Neuronal stem cell (in vitro differentiated cells): ENCODE measurements at regions not wholly inside any gene's neighbourhood (a gene's known extent, or its start where the extent isn't known, plus 50 kb on each side); places are given as distances from the start of the nearest gene placed in this dataset.

Source experiments
- DNase-seq: peaks from one replicate; pipeline ENCODE4 v3.0.0-alpha.2; 2013; ENCODE audit warnings: low spot score
- H2AFZ ChIP-seq: one replicate; pipeline ENCODE4 v1.6.1; 2013; ENCODE audit warnings: mild to moderate bottlenecking, low read length, inconsistent platforms
- H2AK5ac ChIP-seq: 2 replicates; pipeline ENCODE4 v1.6.1; 2013; ENCODE audit warnings: low read depth, mild to moderate bottlenecking, inconsistent platforms, low read length, moderate library complexity, mixed read lengths
- H2BK120ac ChIP-seq: 2 replicates; pipeline ENCODE4 v1.6.1; 2013; ENCODE audit warnings: low read depth, mild to moderate bottlenecking, inconsistent platforms, low read length, moderate library complexity, mixed read lengths
- H2BK12ac ChIP-seq: one replicate; pipeline ENCODE4 v1.6.1; 2013; ENCODE audit warnings: low read length, inconsistent platforms
- H2BK15ac ChIP-seq: 2 replicates; pipeline ENCODE4 v1.6.1; 2013; ENCODE audit warnings: mild to moderate bottlenecking, low read length, inconsistent platforms, mixed read lengths
- H2BK5ac ChIP-seq: one replicate; pipeline ENCODE4 v1.6.1; 2013; ENCODE audit warnings: inconsistent platforms, mild to moderate bottlenecking, low read length, moderate library complexity
- H3K14ac ChIP-seq: one replicate; pipeline ENCODE4 v1.6.1; 2013; ENCODE audit warnings: low read length, inconsistent platforms
- H3K18ac ChIP-seq: 2 replicates; pipeline ENCODE4 v1.6.1; 2013; ENCODE audit warnings: low read length, inconsistent platforms
- H3K23ac ChIP-seq: 2 replicates; pipeline ENCODE4 v1.6.1; 2013; ENCODE audit warnings: low read depth, mild to moderate bottlenecking, mixed read lengths, low read length, inconsistent platforms; ENCODE audit not compliant: poor library complexity
- H3K27ac ChIP-seq: replicated peaks from 3 replicates; pipeline ENCODE4 v1.5.1; 2013; ENCODE audit warnings: low read length, inconsistent platforms
- H3K27me3 ChIP-seq, 3 experiments: 2 replicates each; pipeline ENCODE4 v1.6.1; 2013; ENCODE audit warnings: low read length in 3 of 3, mild to moderate bottlenecking in 2 of 3, inconsistent platforms in 1 of 3, low read depth in 1 of 3, mixed read lengths in 1 of 3, moderate library complexity in 1 of 3; ENCODE audit not compliant: control insufficient read depth in 3 of 3, insufficient read depth in 3 of 3
- H3K36me3 ChIP-seq, 2 donors: replicated peaks in 1 of 2; 2 replicates each; pipeline ENCODE4 v1.6.1; 2013; ENCODE audit warnings: low read length in 2 of 2; ENCODE audit not compliant: control insufficient read depth in 2 of 2, insufficient read depth in 2 of 2
- H3K4ac ChIP-seq: 2 replicates; pipeline ENCODE4 v1.6.1; 2013; ENCODE audit warnings: inconsistent platforms, mild to moderate bottlenecking, low read length, moderate library complexity
- H3K4me1 ChIP-seq, 2 donors: 1 replicate in 1 of 2; 2 replicates in 1 of 2; pipeline ENCODE4 v1.6.1; 2013; ENCODE audit warnings: low read length in 2 of 2, low read depth in 1 of 2; ENCODE audit not compliant: control insufficient read depth in 2 of 2, insufficient read depth in 1 of 2
- H3K4me2 ChIP-seq: one replicate; pipeline ENCODE4 v1.6.1; 2013; ENCODE audit warnings: mild to moderate bottlenecking, low read length, inconsistent platforms; ENCODE audit not compliant: insufficient read depth, poor library complexity, severe bottlenecking
- H3K4me3 ChIP-seq, 2 donors: 2 replicates each; pipeline ENCODE4 v1.5.1; 2013; ENCODE audit warnings: low read length in 2 of 2, mild to moderate bottlenecking in 2 of 2, inconsistent platforms in 1 of 2, moderate library complexity in 1 of 2
- H3K79me1 ChIP-seq: one replicate; pipeline ENCODE4 v1.6.1; 2013; ENCODE audit warnings: low read depth, mild to moderate bottlenecking, inconsistent platforms, low read length, moderate library complexity
- H3K9ac ChIP-seq: one replicate; pipeline ENCODE4 v1.6.1; 2013; ENCODE audit warnings: mild to moderate bottlenecking, low read depth, low read length, inconsistent platforms; ENCODE audit not compliant: poor library complexity
- H3K9me3 ChIP-seq, 2 donors: replicated peaks in 1 of 2; 2 replicates each; pipeline versions ENCODE3 to v1.6.1; 2013; ENCODE audit warnings: low read length in 2 of 2, mild to moderate bottlenecking in 2 of 2, inconsistent platforms in 1 of 2, low read depth in 1 of 2, mixed read lengths in 1 of 2, moderate library complexity in 1 of 2; ENCODE audit not compliant: control insufficient read depth in 2 of 2, insufficient read depth in 1 of 2
- H4K8ac ChIP-seq: one replicate; pipeline ENCODE4 v1.6.1; 2013; ENCODE audit warnings: low read depth, mild to moderate bottlenecking, inconsistent platforms, low read length, moderate library complexity
- H4K91ac ChIP-seq: one replicate; pipeline ENCODE4 v1.6.1; 2013; ENCODE audit warnings: low read length, low read depth, mild to moderate bottlenecking, inconsistent platforms; ENCODE audit not compliant: poor library complexity
- WGBS, 2 donors: extraction: QIAGEN DNeasy Blood & Tissue Kit; methylation state at CpG; one replicate each; pipeline ENCODE4 v1.1.7; 2013; ENCODE audit warnings: missing lambda C conversion rate in 2 of 2, mixed read lengths in 1 of 2; ENCODE audit not compliant: insufficient read length in 2 of 2, insufficient replicate concordance in 1 of 2; ENCODE audit errors: extremely low coverage in 2 of 2; 5-methylcytosine and 5-hydroxymethylcytosine counted together

DNA sequence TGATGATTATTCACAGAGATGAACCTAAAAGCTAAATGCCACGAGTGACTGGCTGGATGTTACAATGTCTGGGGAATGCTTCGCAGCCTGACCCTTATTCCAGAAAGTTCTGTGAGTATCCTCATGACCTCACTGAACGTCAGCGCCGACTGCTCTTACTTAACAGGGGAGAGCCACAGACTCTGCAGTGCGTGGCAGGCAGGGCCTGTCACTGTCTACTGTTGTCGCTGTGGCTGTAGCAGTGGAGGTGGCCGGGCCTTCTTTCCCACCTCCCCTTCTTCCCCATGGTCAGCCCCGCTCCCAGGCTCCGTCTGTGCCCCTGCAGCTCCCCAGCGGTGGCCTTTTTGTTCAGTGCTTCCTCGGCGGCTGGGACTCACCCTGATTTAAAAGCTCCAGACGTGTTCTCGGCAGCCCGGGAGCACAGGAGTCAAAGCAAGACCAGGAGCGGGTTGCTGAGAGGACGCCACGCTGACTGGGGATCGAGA lies 52.2 kb upstream of the TARBP1 start:
- Histone ChIP-seq H3K4me3 (peak overlapping the region in 1 of 2 donors; percentile 22), H3K14ac (no peak overlapping the region), H4K8ac (no peak overlapping the region), H2BK120ac (peak overlapping the region; percentile 17), H3K4ac (no peak overlapping the region), H3K23ac (peak overlapping the region; percentile 57), H3K27me3 (no peaks in the 10 kb centered on the region), H3K79me1 (no peaks in the 10 kb centered on the region), H3K9me3 (no peaks in the 10 kb centered on the region), H3K4me2 (no peak overlapping the region), H3K4me1 (peaks cover 20 to 68% of the 10 kb centered on the region in 2 donors), H3K18ac (peak overlapping the region; percentile 76), H3K27ac (peak overlapping the region; percentile 19), H2BK5ac (no peak overlapping the region), H2BK12ac (no peak overlapping the region), H2AK5ac (no peak overlapping the region), H3K9ac (no peak overlapping the region), H3K36me3 (no peaks in the 10 kb centered on the region), H4K91ac (no peak overlapping the region), H2BK15ac (no peak overlapping the region), H2AFZ (peak overlapping the region; percentile 97)
- no CpG with 5 or more reads among the region's 20 CpGs for WGBS, 2 donors
- DNase-seq = no peak

DNA sequence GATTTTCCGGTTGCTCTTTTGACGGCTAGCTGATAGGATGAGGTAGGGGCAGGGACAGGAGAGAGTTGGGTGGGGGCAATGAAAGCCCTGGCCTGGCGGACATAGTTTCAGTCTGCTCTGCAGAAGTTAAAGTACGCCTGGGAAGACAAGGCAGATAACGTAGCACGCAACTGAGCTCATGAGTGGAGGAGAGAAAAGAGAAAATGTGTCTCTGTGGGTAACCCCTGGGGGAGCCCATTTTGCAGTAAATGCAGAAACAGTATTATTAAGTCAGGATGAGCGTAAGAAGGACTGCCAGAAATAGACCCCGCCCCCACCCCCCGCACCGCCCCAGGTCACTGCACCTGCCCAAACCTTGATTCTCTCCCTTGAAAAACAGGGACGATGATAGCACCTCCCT lies 51.7 kb upstream of the TARBP1 start:
- Histone ChIP-seq H2BK12ac (no peak overlapping the region), H3K4me2 (no peak overlapping the region), H3K14ac (no peak overlapping the region), H2AK5ac (no peak overlapping the region), H3K9ac (no peak overlapping the region), H3K23ac (no peak overlapping the region), H3K4me3 (no peak overlapping the region), H3K79me1 (no peaks in the 10 kb centered on the region), H2BK15ac (no peak overlapping the region), H3K18ac (no peak overlapping the region), H3K36me3 (no peaks in the 10 kb centered on the region), H4K8ac (no peak overlapping the region), H4K91ac (no peak overlapping the region), H3K4ac (no peak overlapping the region), H2AFZ (peak overlapping the region; percentile 97), H3K27ac (no peak overlapping the region), H3K27me3 (no peaks in the 10 kb centered on the region), H3K4me1 (peaks cover 17 to 63% of the 10 kb centered on the region in 2 donors), H2BK5ac (no peak overlapping the region), H3K9me3 (no peaks in the 10 kb centered on the region), H2BK120ac (no peak overlapping the region)
- WGBS, 2 donors = no CpG with 5 or more reads among the region's 11 CpGs
- no peak for DNase-seq

DNA sequence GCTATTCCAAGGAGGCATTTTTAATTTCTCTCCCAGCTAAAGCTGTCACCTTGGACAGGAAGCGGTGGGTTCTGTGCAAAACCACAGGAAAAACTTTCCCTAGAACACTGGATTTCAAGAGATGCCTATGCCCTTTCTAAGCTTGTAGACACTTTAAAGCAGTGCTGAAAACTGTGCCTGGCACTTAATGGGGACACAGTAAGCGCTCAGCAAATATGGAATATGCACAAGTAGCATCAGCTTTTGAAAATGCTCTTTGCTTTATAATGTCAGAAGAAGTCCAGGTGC lies 50.9 kb upstream of the TARBP1 start:
- Histone ChIP-seq H3K79me1 (no peaks in the 10 kb centered on the region), H2BK15ac (no peak overlapping the region), H2AFZ (no peak overlapping the region), H3K4me3 (no peak overlapping the region), H4K8ac (no peak overlapping the region), H3K27me3 (no peaks in the 10 kb centered on the region), H3K23ac (no peak overlapping the region), H3K36me3 (no peaks in the 10 kb centered on the region), H2BK120ac (no peak overlapping the region), H2BK12ac (no peak overlapping the region), H3K4me1 (peaks cover 13 to 58% of the 10 kb centered on the region in 2 donors), H2AK5ac (no peak overlapping the region), H3K18ac (no peak overlapping the region), H3K4ac (no peak overlapping the region), H4K91ac (no peak overlapping the region), H3K9me3 (no peaks in the 10 kb centered on the region), H3K14ac (no peak overlapping the region), H3K27ac (no peak overlapping the region), H2BK5ac (no peak overlapping the region), H3K9ac (no peak overlapping the region), H3K4me2 (no peak overlapping the region)
- no peak for DNase-seq
- no CpG with 5 or more reads among the region's 2 CpGs for WGBS, 2 donors

DNA sequence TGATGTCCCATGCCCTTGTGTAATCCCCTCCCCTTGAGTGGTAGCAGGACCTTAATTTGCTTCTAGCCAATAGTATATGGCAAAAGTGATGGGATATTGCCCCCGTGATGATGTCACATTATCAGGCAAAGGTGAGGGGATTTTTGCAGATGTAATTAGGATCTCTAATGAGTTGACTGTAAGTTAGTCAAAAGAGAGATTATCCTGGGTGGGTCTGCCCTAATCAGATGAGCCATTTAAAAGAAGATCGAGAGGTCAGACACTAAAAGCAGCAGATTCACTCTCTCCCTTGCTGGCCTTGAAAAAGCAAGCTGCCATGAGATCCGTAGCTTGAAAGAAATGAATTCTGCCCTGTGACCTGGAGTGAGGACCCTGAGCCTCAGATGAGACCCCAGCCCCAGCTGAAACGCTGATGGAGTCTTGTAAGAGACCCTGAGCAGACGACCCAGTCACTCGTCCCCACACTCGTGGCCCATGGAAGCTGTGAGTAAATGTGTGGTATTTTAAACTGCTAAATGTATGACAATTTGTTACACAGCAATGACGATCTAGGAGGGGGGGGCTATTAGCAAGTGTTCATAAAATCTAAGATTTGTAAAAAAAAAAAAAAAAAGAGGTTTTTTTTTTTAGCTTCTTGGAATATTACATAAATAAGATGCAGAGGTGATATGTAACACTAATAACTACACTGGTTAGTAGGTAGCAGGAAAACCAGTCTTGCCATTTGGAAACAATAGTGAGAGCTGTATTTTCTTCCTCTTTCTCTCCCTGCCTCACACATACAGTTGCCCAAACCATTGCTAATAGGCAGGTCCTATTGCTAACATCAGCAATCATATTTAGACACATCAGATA lies 50.3 kb upstream of the TARBP1 start:
- H3K27ac ChIP-seq = no peak overlapping the region
- H3K4me2 ChIP-seq = no peak overlapping the region
- H2AFZ ChIP-seq = no peak overlapping the region
- H2AK5ac ChIP-seq = no peak overlapping the region
- no peak overlapping the region for H4K8ac ChIP-seq
- H3K79me1 ChIP-seq = no peaks in the 10 kb centered on the region
- no peaks in the 10 kb centered on the region for H3K36me3 ChIP-seq
- no peak overlapping the region for H2BK5ac ChIP-seq
- no peak overlapping the region for H3K14ac ChIP-seq
- no peak overlapping the region for H2BK120ac ChIP-seq
- H2BK12ac ChIP-seq = no peak overlapping the region
- no peak overlapping the region for H3K4ac ChIP-seq
- H2BK15ac ChIP-seq = no peak overlapping the region
- no peak overlapping the region for H3K9ac ChIP-seq
- H3K4me1 ChIP-seq = peaks cover 9 to 56% of the 10 kb centered on the region in 2 donors
- no peaks in the 10 kb centered on the region for H3K27me3 ChIP-seq
- no peak for DNase-seq
- no peak overlapping the region for H3K23ac ChIP-seq
- no peak overlapping the region for H3K4me3 ChIP-seq
- H3K18ac ChIP-seq = no peak overlapping the region
- WGBS, 2 donors = no CpG with 5 or more reads among the region's 8 CpGs
- no peaks in the 10 kb centered on the region for H3K9me3 ChIP-seq
- H4K91ac ChIP-seq = no peak overlapping the region
